ENCODE measurements at regions not wholly inside any gene's neighbourhood (a gene's known extent, or its start where the extent isn't known, plus 50 kb on each side); places are given as distances from the start of the nearest gene placed in this dataset.

DNA sequence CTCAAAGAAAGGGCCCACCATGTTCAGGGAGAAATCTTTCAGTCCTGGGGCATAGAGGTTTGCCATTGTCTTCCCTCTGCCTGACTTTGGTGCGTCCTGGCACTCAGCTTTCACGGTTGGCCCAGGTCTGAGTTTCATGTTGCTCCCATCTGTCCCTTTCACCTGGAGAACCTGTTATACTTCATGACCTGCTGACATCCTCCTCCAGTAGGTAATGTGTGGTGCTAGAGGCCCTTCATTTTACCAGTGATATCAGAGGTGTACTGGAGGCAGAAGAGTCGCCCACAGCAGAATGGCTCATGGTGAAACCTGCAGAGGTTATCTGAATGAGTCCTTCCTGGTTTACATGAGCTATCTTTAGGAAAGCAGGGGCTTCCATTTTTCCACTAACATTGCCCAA, 128.8 kb upstream of the DLX2 start:
- DNase-seq (ENCODE audit: low spot score) = no peak

DNA sequence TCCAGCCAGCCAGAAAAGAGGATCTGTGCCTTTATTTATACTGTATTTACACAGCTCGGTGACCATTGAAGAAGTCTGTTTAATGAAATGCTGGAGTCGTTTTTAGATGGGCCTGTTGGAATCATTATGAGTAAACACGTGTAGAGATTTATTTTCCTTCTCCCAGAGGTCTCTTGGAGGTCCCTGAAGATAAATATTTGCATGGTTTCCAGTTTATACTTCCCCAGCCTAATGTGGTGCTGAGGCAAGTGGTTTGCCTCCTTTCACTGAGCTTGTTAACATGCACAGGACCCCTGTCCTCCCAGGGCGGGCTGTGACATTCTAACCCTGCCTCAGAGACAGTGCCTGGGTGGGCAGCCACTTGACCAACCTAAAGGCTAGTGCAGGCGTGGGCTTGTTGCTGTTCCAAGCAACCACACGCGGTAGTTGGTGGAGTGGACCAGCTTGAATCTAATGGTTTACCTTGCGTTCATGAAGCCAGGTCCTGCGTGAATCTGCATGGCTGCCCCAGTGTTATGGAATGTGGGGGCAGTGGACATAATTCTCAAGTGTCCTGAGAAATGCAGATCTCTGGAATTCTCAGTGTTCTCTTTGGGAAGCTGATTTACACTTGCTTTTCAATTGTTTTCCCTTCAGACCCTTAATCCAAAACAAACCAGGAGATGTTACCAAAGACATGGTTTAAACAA, 130.2 kb upstream of the DLX2 start:
- no peak for DNase-seq (ENCODE audit: low spot score)

DNA sequence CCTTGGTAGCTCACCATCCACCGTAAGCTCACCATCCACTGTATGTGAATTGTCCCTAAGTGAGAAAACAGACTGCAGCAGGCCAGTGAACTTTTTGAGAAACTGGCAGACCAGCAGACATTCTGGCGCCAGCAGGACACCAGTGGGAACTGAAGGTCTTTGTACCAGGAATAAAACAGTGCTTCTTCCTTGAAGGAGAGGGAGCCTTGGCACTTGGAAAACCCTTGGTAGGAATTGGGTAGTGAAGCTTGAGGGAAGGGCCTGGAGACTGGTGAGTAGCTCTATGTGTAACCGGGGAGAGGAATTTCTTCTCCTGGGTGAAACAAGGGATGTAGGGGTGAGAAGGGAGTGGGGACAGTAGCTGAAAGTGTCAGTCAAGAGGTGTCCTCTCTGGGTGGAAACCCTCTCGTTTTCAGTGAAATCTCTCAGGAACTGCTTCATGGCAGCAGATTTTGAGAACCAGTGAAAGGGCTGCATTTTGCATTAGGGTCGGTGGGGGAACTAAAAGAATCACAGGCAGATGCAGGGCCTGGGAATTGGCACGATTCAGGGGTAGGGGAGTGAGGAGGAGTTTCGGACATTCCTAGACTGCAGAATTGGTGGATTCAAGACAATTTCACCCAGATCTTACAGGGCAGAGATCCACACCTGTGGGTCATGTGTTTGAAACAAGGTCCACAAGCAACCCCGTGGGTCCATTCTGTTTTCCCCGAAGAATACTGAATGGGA, 131.5 kb upstream of the DLX2 start:
- no peak for DNase-seq (ENCODE audit: low spot score)

DNA sequence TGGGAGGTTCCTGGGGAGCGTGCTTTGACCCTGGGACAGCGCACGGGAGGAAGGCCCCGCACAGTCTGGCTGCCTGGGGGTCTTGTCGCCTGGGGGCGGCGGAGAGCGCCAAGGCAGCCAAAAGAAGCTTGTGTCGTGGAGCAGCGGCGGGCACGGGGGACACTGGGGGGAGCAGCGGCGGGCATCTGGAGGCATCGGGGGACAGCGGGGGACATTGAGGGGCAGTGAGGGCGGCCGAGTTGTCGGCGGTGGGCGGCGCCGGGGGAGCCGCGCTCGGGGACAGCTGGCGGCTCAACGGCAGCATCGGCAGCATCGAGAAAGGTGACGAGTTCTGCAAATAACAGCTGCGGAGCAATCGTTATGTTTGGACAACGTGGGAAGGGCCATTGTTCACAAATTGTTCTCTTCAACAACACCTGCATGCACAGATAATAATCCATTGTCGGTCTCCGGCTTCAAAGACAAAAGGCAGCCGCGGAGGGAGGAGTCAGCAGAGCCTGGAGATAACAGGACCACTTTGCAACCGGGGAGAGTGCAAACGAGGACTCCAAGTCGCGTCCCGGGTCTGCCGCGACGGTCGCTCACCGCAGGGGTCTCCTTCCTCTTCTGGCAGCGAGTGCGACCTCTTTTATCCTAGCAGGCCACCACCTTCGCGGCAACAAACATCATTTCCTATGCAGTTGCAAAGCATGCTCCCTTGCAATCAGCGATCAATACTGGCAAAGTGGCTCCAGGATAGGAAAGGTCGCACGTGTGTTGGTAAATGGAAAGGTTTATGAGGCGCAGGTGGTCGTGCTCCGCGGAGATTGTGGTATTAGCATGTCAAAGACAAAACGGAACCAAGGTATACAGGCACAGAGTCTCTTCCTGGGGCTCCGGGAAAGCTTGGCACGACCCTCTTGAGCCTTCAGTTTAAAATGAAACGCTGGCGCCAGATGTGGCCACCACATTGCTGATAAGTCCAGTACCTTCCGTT, 132.3 kb upstream of the DLX2 start:
- DNase-seq (ENCODE audit: low spot score) = peak; percentile 31

DNA sequence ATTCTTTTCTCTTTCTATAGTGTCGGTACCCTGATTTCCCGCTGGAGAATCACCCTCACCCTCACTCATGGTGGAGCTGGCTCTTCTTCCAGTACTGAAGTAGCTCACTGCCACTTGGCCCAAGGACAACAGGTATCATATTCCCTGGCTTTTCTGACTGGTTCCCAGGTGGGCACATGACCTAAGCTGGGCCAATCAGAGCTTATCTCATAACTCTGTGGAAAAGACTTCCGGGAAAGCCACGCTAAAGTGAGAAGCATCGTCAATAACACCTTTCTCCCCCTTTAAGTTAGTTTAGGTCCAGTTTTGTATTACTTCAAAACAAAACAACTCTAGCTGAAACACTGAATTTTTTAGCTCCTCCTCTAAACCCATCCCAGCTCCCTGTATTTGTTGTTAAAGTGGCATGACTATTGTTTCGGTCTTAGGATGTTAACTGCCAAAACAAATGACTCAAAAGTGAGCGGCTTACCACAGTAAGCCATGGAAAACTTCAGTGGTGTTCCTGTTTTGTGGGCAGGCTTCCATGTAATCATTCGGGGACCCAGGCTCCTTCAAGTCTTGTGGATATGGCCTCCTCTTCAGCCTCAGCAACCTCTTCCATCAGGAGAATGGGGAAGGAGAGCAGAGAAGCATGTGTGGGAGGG, 137.4 kb upstream of the DLX2 start:
- peak; percentile 56 for DNase-seq (ENCODE audit: low spot score)

DNA sequence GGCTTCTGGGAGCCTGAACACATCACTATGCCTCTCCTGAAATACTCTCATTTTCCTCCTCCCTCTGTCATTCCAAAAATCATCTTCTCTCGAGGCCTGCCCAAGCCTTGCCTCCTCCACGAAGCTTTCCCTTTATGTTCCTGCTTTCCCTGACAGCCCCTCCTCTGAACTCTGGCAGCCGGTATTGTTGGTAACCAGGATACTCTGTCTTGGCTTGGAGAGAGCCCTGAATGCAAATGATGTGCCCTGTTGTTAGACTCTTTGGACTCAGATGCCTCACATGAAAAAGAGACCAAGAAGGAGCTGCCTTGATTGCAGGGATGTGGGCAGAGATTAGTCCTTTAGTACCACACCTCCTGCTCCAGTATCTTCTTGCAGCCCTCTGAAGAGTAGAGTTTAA, 138.5 kb upstream of the DLX2 start:
- DNase-seq (ENCODE audit: low spot score) = no peak

DNA sequence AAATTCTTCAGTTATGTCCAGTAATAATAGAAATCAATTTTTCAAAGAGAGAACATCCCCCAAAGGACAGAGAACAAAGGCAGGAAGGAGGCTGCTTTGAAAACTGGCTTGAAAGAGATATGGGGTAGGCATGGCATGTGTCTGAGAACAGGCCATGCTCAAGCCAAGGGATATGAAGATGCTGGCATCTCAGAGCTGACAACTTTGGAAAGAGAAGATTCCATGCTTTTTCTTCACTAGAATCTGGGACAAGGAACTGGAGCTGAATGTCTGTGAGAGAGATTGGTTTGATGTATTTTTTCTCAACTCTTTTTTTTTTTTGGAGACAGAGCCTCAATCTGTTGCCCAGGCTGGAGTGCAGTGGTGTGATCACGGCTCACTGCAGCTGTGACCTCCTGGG, 139.8 kb upstream of the DLX2 start:
- no peak for DNase-seq (ENCODE audit: low spot score)

DNA sequence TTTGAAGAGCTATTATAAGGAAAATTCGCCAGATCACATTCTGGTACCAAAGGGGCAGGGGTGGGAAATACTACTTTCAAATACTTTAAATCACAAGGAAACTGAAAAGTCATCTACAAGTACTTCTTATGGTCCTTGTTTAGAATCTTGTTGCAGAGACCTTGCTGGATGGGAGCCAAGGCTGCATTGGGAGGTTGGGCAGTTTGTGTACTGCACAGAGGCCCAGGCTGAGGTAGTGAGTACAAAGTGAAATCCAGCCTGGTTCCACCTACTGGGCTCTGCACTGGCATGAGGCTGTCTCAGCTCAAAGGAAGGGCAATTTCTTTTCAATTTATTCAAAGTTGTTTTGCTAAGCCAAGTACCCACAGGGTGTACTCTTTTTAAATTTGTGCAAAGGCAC, 140.3 kb upstream of the DLX2 start:
- DNase-seq (ENCODE audit: low spot score) = no peak

DNA sequence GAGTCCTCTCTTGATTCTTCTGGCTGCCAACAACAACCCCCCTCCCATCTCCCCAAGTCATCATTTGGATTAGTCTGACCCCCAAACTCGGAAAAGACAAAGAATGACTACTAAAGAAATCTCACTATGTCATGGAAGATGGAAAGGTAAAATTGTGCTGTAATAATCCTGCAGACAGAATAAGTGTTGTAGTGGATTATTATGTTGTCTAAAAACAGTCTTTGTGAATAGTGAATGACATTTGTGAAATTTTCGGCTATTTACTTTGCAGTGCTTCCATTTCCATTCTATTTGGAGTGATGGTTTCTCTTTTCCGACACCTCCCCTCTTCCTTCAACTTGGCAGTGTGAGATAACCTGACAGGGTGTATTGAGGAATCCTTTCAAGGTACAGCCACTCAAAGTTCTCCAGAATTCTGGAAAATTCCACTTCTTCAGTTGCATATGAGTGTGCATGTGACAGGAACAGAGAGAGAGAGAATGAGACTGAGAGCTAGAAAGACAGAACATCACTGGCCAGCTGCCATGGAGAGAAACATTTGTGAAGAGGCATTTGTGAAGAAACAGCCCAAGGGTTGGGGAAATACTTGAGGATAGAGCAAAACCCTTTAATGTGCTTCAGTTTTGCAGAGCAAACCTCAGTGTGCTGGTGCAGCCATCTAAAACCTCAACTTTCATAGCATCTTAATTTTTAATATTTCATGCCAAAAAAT, 141.9 kb upstream of the DLX2 start:
- no peak for DNase-seq (ENCODE audit: low spot score)

DNA sequence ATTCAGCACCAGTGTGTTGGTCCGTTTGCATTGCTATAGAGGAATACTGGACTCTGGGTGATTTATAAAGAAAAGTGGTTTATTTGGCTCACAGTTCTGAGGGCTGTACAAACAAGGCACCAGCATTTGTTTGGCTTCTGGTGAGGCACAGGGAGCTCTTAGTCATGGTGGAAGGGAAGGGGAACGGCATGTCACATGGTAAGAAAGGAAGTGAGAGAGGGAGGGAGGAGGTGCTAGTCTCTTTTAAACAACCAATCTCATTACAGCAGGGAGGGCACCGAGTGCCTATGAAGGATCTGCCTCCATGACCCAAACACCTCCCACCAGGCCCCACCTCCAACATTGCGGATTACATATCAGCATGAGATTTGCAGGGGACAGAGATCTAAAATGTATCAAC, 143.9 kb upstream of the DLX2 start:
- no peak for DNase-seq (ENCODE audit: low spot score)

DNA sequence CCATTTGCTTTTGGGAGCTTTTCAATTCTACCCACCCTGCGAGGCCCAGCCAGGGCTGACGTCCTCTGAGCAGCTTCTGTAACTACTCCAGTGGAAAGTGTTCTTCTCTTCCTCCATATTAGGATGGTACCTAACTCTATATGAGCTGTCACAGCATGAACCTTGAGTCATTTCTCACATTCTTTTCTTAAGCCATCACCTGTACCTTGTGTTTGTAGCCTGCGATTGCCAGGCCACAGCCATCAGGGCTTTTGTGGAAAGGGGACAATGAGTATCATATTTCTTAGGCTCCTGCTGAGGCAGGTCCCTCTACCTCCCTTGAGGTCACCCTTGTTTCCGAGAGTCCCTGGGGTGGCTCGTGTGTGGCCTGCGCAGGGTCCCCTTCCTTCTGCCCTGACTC, 144.5 kb upstream of the DLX2 start:
- no peak for DNase-seq (ENCODE audit: low spot score)

DNA sequence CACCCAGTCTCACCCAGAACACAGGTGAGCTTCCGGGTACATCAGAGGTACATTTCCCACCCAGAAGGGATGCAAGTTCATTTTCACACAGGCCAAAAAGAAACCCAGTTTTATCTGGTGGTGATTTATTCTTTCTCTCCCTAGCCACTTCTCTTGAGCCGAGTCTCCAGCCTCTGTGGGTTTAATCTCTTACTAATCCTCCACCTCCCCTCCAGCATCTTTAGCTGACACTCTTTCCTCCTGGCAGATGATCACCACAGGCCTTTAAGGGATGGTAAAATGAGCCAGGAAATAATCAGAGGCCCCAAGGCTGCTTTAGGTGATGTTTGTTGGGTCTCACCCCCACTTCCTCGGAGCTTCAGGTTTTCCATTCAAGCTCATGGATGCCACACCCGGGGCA, 145.7 kb upstream of the DLX2 start:
- no peak for DNase-seq (ENCODE audit: low spot score)

DNA sequence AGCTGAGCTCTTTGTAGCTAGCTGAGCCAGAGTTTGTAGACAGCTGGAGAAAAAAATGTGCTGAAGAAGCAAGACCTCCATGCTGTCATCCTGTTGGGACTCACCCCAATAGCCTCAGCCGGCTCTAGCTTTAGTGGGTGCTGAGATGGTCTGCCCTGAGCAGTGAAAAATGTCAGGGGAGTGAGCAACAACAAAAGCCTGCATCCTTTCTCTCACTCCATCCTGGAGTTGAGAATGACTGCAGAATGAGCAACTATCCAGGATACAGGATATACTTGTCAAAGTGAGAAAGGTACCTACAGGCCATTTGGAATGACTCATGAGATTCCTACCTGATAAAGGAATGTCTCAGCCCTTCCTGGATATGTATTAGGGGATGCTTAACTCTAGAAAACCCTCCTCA, 146.1 kb upstream of the DLX2 start:
- DNase-seq (ENCODE audit: low spot score) = peak; percentile 40

DNA sequence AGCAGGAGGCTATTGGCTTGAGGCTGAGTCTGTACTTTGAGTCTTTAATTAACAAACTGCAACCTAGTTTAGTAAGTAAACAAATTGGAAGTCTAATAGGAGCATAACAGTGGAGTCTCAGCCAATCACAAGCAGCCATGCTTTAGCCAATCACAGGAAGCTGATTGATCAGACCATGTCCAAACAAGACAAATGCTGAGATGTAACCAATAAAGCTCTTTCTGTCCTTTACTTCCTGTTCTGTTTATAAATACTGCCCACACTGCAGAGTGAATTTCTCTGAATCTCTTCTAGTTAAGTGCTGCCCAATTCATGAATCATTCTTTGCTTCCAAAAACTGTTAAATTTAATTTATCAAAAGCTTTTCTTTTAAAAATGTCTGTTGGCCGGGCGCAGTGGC, 146.6 kb upstream of the DLX2 start:
- no peak for DNase-seq (ENCODE audit: low spot score)

DNA sequence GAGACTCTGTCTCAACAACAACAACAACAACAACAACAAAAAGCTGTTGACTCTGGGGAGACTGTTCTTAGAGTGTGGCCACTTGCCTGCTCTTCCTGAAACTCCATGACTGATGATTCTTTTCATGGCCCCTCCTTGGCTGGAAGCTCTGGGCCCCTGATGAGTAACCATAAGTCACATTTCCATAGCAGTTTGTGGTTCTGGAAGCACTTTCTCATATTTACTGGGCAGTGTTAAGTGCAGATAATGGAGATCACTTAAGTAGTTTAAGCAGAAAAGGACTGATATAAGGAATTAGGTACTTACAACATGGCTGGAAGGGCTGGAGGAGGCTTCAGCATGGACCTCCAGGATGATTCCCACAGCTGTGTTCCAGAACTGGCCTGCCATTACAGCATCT, 147.3 kb upstream of the DLX2 start:
- DNase-seq (ENCODE audit: low spot score) = peak; percentile 71

DNA sequence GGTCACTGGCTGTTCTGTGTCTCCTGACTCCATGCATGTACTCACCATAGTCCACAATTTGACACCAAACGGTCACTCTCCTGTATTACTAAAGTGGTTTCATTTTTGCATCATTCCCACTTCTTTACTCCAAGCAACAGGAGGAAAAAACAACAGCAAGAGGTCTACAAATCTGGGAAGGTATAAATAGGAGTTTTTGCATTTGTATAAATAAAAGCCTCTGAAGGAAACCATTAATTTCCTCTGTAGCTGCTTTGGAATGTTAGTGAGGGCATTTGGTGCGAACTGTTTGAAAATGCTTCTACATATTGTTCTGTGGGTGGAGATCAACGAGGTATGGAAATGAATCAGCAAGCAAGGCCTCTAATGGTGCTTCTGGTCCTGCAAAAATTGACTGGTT, 148.5 kb upstream of the DLX2 start:
- no peak for DNase-seq (ENCODE audit: low spot score)

DNA sequence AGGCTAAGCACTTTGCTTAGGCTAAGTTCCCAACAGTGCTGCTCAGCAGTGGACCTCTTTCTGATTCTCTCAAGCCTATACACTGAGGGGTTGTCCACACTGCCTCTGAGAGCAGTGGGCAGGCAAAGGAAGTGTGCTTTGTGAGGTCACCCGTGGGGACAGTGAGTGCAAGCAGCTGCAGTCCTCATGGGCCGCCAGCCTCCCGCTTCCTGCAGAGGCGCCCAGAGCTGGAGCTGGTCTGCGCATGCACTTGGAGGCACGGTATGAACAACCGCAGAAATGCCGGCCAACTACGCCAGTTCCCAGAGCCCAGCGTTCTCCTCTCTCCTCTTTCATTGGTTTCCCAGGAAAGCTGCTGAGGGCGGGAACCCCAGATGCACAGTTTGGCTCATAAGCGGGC, 149.5 kb upstream of the DLX2 start:
- DNase-seq (ENCODE audit: low spot score) = no peak

DNA sequence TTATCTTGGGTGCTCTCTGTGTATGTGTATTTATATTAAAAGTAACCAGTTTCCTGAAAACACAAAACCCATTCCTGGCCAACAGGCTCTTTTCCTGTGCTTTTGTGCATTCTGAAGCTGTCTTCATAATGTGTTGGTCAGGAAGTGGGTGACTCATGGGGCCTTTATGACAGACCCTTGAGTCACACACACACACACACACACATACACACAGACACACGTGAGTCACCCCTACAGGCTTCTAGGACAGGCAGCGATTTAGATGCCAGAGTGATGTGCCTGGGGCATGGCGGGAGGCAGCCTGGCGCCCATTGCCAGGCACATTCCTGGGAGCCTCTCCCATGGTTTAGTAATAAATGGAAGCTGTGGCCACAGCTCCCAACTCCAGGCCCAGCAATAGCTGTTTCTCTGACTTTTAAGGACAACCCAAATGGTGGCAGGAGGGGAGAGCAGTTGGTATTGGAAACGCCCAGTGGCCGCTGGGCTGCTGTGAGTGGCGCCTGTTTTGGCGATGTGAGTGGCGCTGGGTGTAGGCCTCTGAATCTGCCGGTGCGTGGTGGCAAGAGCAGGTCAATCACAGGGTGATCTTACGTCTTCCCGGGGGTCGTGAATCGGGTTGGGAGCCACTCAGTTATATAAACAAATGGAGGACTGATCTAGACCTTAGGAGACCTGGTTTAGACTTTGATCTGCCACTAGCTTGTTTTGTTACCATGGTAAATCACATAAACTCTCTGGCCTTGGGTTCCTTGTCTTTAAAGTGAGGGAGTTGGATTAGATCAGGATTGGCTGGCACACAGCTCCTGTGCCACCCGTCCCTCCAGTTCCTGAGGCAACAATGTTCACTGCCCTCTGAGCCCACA, 150.7 kb upstream of the DLX2 start:
- peak; percentile 94 for DNase-seq (ENCODE audit: low spot score)

DNA sequence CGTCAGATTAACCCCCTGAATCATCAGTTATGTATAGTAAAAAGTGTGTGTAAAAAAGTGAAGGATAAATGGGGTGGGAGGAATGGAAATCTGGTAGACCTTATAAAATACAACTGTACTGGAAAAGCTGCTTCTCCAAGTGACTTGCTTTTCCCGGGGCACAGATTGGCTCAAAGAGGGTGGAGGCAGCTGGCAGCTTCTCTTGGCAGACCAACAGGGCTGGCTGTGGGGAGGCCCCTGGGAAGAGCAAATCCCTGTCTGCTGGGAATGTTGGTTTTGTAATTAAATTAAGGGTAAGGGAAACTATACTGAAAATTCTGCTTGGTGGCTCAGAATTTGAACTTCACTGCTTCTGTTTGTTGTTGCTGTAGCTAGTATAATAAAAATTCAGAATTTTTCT, 154.2 kb upstream of the DLX2 start:
- peak; percentile 53 for DNase-seq (ENCODE audit: low spot score)

DNA sequence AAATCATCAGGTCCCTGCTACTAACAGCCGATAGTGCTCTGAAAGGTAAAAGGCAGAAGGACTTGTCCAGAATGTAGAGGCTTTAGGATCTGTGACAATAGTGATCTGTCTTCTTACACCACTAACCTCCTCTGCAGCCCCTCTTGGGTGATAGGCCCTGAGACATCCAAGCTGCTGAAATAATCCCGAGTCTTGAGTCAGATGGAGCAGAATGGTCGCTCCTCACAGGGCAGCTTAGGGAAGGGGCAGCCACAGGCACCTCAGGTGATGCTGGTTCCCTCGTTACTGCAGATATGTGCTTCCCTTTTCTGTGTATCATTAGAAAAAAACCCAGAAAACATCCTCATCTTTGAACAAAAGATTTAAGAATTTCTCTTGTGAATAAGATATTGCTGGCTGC, 157.1 kb upstream of the DLX2 start:
- DNase-seq (ENCODE audit: low spot score) = no peak

DNA sequence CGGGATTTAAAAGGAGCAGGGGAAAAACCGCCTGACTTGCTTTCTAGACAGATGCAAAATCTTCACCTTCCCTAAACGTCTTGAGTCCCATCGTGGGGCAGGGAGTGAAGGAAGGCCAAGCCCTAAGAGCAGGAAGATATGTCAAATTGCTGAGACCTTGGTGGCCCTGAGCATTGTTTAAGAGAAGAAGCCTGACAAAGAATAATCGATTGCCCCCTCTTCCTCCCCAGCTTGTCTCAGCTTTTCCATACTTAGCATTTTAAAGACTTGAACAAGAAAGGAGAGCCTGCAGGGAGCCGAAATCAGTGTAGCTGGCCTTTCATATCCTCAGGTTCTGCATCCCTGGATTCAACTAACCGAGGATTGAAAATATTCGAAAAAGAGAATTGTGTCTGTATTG, 157.6 kb upstream of the DLX2 start:
- DNase-seq (ENCODE audit: low spot score) = no peak
